HPDE6-E6E7 (cell line): ENCODE measurements at regions not wholly inside any gene's neighbourhood (a gene's known extent, or its start where the extent isn't known, plus 50 kb on each side); places are given as distances from the start of the nearest gene placed in this dataset.

Source experiments
- DNase-seq: peaks from one replicate; pipeline ENCODE4 v3.0.0; 2011; ENCODE audit warnings: missing footprints; ENCODE audit errors: extremely low spot score

GRCh38 chr2:22807872-22808271 lies 577.1 kb upstream of the KLHL29 start:
- no peak for DNase-seq

GRCh38 chr2:22810602-22811001 lies 574.4 kb upstream of the KLHL29 start:
- DNase-seq = no peak

- DNase-seq = no peak
Observed at GRCh38 chr2:22812065-22812680, 572.8 kb upstream of the KLHL29 start.

GRCh38 chr2:22817197-22817596 lies 567.8 kb upstream of the KLHL29 start:
- DNase-seq = no peak

GRCh38 chr2:22821458-22821857 lies 563.5 kb upstream of the KLHL29 start:
- no peak for DNase-seq

GRCh38 chr2:22822835-22823234 lies 562.1 kb upstream of the KLHL29 start:
- DNase-seq = no peak

- DNase-seq = no peak
Observed at GRCh38 chr2:22824618-22825017, 560.4 kb upstream of the KLHL29 start.

- no peak for DNase-seq
Observed at GRCh38 chr2:22826703-22827102, 558.3 kb upstream of the KLHL29 start.

GRCh38 chr2:22829791-22830190 lies 555.2 kb upstream of the KLHL29 start:
- DNase-seq = no peak

GRCh38 chr2:22832196-22832595 lies 552.8 kb upstream of the KLHL29 start:
- no peak for DNase-seq

- DNase-seq = no peak
Observed at GRCh38 chr2:22838461-22838860, 546.5 kb upstream of the KLHL29 start.

GRCh38 chr2:22842205-22842869 lies 542.6 kb upstream of the KLHL29 start:
- no peak for DNase-seq

- no peak for DNase-seq
Observed at GRCh38 chr2:22843919-22844537, 541.0 kb upstream of the KLHL29 start.

GRCh38 chr2:22850310-22850709 lies 534.7 kb upstream of the KLHL29 start:
- DNase-seq = no peak

GRCh38 chr2:22854588-22854987 lies 530.4 kb upstream of the KLHL29 start:
- DNase-seq = no peak

- DNase-seq = no peak
Observed at GRCh38 chr2:22855081-22855480, 529.9 kb upstream of the KLHL29 start.

GRCh38 chr2:22855761-22856184 lies 529.2 kb upstream of the KLHL29 start:
- no peak for DNase-seq

- no peak for DNase-seq
Observed at GRCh38 chr2:22867973-22868372, 517.0 kb upstream of the KLHL29 start.

- DNase-seq = no peak
Observed at GRCh38 chr2:22878121-22878520, 506.9 kb upstream of the KLHL29 start.

- no peak for DNase-seq
Observed at GRCh38 chr2:22879009-22879863, 505.7 kb upstream of the KLHL29 start.

- DNase-seq = no peak
Observed at GRCh38 chr2:22880161-22880560, 504.8 kb upstream of the KLHL29 start.

GRCh38 chr2:22882011-22882410 lies 503.0 kb upstream of the KLHL29 start:
- DNase-seq = no peak
